CD14-positive monocyte (primary cell): ENCODE measurements at regions not wholly inside any gene's neighbourhood (a gene's known extent, or its start where the extent isn't known, plus 50 kb on each side); places are given as distances from the start of the nearest gene placed in this dataset.

Experiments
- DNase-seq, 3 donors: peaks; one replicate each; pipeline ENCODE4 v3.0.0-alpha.2; 2011 to 2022
- H2AFZ ChIP-seq: 2 replicates; pipeline ENCODE4 v1.6.0; 2012; ENCODE audit warnings: mild to moderate bottlenecking, low read depth, low read length, inconsistent platforms; ENCODE audit not compliant: insufficient read depth, poor library complexity, severe bottlenecking
- H3K27ac ChIP-seq, 2 donors: 1 replicate in 1 of 2; 2 replicates in 1 of 2; pipeline ENCODE4 v1.5.1; 2012 to 2013; ENCODE audit warnings: low read length in 2 of 2, control low read depth in 1 of 2, inconsistent platforms in 1 of 2, low read depth in 1 of 2, mild to moderate bottlenecking in 1 of 2
- H3K27me3 ChIP-seq, 2 donors: one replicate each; pipeline versions ENCODE4 v1.6.0 to v1.6.1; 2011 to 2013; ENCODE audit warnings: low read length in 2 of 2; ENCODE audit not compliant: control insufficient read depth in 2 of 2, insufficient read depth in 2 of 2
- H3K36me3 ChIP-seq, 2 donors: replicated peaks in 1 of 2; 1 replicate in 1 of 2; 2 replicates in 1 of 2; pipeline versions ENCODE4 v1.5.1 to v1.6.1; 2012 to 2013; ENCODE audit warnings: low read length in 2 of 2, control low read depth in 1 of 2, inconsistent platforms in 1 of 2, mild to moderate bottlenecking in 1 of 2; ENCODE audit not compliant: insufficient read depth in 2 of 2, control insufficient read depth in 1 of 2
- H3K4me1 ChIP-seq, 2 donors: 1 replicate in 1 of 2; 2 replicates in 1 of 2; pipeline versions ENCODE4 v1.5.1 to v1.6.1; 2012 to 2013; ENCODE audit warnings: low read length in 2 of 2, control low read depth in 1 of 2, inconsistent platforms in 1 of 2, mild to moderate bottlenecking in 1 of 2, moderate library complexity in 1 of 2; ENCODE audit not compliant: insufficient read depth in 2 of 2, control insufficient read depth in 1 of 2
- H3K4me2 ChIP-seq: replicated peaks from 2 replicates; pipeline ENCODE3; 2012; ENCODE audit warnings: low read length, moderate library complexity, mild to moderate bottlenecking; ENCODE audit not compliant: poor library complexity, severe bottlenecking; ENCODE audit errors: extremely low read depth
- H3K4me3 ChIP-seq, 3 experiments: fragments of 200-600 bp in 1 of 3; sonication (generic) in 1 of 3; replicated peaks in 1 of 3; 1 replicate in 2 of 3; 2 replicates in 1 of 3; pipeline ENCODE4 v1.5.1; 2011 to 2013; ENCODE audit warnings: low read length in 3 of 3, mild to moderate bottlenecking in 3 of 3, control low read depth in 2 of 3, low read depth in 2 of 3, inconsistent platforms in 1 of 3, moderate library complexity in 1 of 3
- H3K79me2 ChIP-seq: 2 replicates; pipeline ENCODE4 v1.6.0; 2012; ENCODE audit warnings: mild to moderate bottlenecking, control low read depth, inconsistent platforms, low read length, moderate library complexity; ENCODE audit not compliant: insufficient read depth
- H3K9ac ChIP-seq: 2 replicates; pipeline ENCODE4 v1.6.0; 2017; ENCODE audit warnings: low read length, mild to moderate bottlenecking; ENCODE audit not compliant: insufficient read depth, poor library complexity, severe bottlenecking
- H3K9me3 ChIP-seq, 2 donors: replicated peaks in 1 of 2; 1 replicate in 1 of 2; 2 replicates in 1 of 2; pipeline versions ENCODE4 v1.5.1 to v1.6.1; 2012 to 2013; ENCODE audit warnings: low read length in 2 of 2, control low read depth in 1 of 2; ENCODE audit not compliant: control insufficient read depth in 1 of 2, insufficient read depth in 1 of 2
- H4K20me1 ChIP-seq: 2 replicates; pipeline ENCODE4 v1.6.0; 2012; ENCODE audit warnings: mild to moderate bottlenecking, low read length, control low read depth, moderate library complexity; ENCODE audit not compliant: insufficient read depth
- H3K27ac Mint-ChIP-seq, 7 donors: one replicate each; pipeline ENCODE4 v1.8.0; 2020; ENCODE audit warnings: mild to moderate bottlenecking in 7 of 7, mixed read lengths in 7 of 7, moderate library complexity in 6 of 7, inconsistent platforms in 2 of 7
- H3K27me3 Mint-ChIP-seq, 3 donors: one replicate each; pipeline ENCODE4 v1.8.0; 2021 to 2022; ENCODE audit warnings: low read depth in 3 of 3, mild to moderate bottlenecking in 3 of 3, mixed read lengths in 3 of 3, moderate library complexity in 3 of 3, inconsistent platforms in 1 of 3
- H3K36me3 Mint-ChIP-seq, 2 donors: one replicate each; pipeline ENCODE4 v1.8.0; 2020; ENCODE audit warnings: mixed read lengths in 2 of 2, inconsistent platforms in 1 of 2, mild to moderate bottlenecking in 1 of 2
- H3K4me1 Mint-ChIP-seq: one replicate; pipeline ENCODE4 v1.8.0; 2020; ENCODE audit warnings: mild to moderate bottlenecking, mixed read lengths
- H3K4me3 Mint-ChIP-seq, 2 donors: one replicate each; pipeline ENCODE4 v1.8.0; 2020; ENCODE audit warnings: mild to moderate bottlenecking in 2 of 2, mixed read lengths in 2 of 2, moderate library complexity in 1 of 2
- H3K9me3 Mint-ChIP-seq, 7 donors: one replicate each; pipeline ENCODE4 v1.8.0; 2020 to 2022; ENCODE audit warnings: mixed read lengths in 7 of 7, mild to moderate bottlenecking in 6 of 7, moderate library complexity in 6 of 7, inconsistent platforms in 2 of 7
- WGBS: methylation state at CpG from one replicate; pipeline ENCODE4 v1.1.5; 2013; ENCODE audit warnings: missing lambda C conversion rate; ENCODE audit not compliant: insufficient coverage; 5-methylcytosine and 5-hydroxymethylcytosine counted together
- intact Hi-C, 2 donors: fragments of 100-400 bp; cut with micrococcal nuclease; formaldehyde crosslinking; loops; one replicate each; pipeline versions ENCODE4 v1.15.0 to v1.15.1; 2023
- TF ChIP-seq, protein P1 (sequence below): fragments of 200-600 bp; IDR thresholded peaks from one replicate; pipeline ENCODE4 v1.8.0; 2022; ENCODE audit warnings: antibody characterized with exemption, mild to moderate bottlenecking

DNA sequence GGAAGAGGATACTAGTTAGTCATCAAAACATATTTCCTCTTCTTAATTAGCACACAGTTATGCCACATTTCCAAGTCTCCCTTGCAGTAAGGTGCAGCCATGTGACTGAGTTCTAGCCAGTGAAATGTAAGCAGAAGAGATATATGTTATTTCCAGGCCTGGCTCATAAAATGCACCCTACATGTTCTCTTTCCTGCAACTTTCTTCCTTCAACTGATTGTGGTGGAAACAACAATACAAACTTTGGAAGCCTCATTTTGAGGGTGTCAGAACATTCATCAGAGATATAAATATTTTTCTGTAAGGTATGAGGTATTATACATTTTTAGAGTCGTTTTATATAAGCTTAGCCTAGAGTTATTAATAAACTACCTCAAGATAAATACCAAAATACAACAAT lies 110.9 kb upstream of the PDE7B start:
- Histone ChIP-seq H3K79me2 (no peaks in the 10 kb centered on the region), H2AFZ (no peak overlapping the region), H3K9ac (no peak overlapping the region), H3K36me3 (no peaks in the 10 kb centered on the region), H3K27ac (no peak overlapping the region), H4K20me1 (no peaks in the 10 kb centered on the region), H3K27me3 (no peaks in the 10 kb centered on the region), H3K9me3 (peaks cover 0 to 2% of the 10 kb centered on the region in 2 donors), H3K4me2 (no peak overlapping the region), H3K4me1 (no peaks in the 10 kb centered on the region), H3K4me3 (no peak overlapping the region)
- H3K9me3 Mint-ChIP-seq: peaks cover 0 to 7% (median 4%) of the 10 kb centered on the region in 7 donors
- TF ChIP-seq, protein P1, sequence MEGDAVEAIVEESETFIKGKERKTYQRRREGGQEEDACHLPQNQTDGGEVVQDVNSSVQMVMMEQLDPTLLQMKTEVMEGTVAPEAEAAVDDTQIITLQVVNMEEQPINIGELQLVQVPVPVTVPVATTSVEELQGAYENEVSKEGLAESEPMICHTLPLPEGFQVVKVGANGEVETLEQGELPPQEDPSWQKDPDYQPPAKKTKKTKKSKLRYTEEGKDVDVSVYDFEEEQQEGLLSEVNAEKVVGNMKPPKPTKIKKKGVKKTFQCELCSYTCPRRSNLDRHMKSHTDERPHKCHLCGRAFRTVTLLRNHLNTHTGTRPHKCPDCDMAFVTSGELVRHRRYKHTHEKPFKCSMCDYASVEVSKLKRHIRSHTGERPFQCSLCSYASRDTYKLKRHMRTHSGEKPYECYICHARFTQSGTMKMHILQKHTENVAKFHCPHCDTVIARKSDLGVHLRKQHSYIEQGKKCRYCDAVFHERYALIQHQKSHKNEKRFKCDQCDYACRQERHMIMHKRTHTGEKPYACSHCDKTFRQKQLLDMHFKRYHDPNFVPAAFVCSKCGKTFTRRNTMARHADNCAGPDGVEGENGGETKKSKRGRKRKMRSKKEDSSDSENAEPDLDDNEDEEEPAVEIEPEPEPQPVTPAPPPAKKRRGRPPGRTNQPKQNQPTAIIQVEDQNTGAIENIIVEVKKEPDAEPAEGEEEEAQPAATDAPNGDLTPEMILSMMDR: no peak
- no peaks in the 10 kb centered on the region for H3K36me3 Mint-ChIP-seq
- no peaks in the 10 kb centered on the region for H3K4me1 Mint-ChIP-seq
- WGBS: no CpG with 5 or more reads among the region's 1 CpG
- no peak overlapping the region for H3K4me3 Mint-ChIP-seq
- DNase-seq: no peak
- intact Hi-C loops: no loop called here
- no peak overlapping the region for H3K27ac Mint-ChIP-seq
- H3K27me3 Mint-ChIP-seq: no peaks in the 10 kb centered on the region

DNA sequence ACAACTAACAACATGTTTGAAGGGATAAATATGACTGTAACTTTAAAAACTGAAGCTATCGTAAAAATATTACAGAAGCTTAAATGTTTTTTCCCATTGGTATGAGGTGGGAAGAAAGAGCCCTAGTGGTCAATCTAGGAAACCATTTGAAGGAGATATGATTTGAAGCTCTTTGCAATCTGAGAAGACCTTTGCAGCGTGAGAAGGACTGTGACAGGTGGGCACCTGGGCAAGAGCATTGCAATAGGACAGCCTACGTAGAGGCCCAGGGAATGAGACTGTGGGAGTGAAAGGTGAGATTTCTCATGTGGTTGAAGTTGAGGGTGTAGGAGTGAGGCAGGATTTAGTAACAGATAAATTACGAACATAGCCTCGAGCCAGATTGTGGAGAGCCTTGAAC lies 108.0 kb upstream of the PDE7B start:
- H4K20me1 ChIP-seq: no peaks in the 10 kb centered on the region
- H3K4me3 ChIP-seq: no peak overlapping the region
- WGBS: 86% methylated on average over 2 of the region's 5 CpGs
- H3K36me3 Mint-ChIP-seq: no peaks in the 10 kb centered on the region
- DNase-seq: no peak
- H3K27ac Mint-ChIP-seq: no peak overlapping the region
- H3K9me3 Mint-ChIP-seq: peaks cover 0 to 3% (median 0%) of the 10 kb centered on the region in 7 donors
- H3K9ac ChIP-seq: no peak overlapping the region
- no peak overlapping the region for H2AFZ ChIP-seq
- H3K27me3 Mint-ChIP-seq: peaks cover 0 to 2% (median 0%) of the 10 kb centered on the region in 3 donors
- no peaks in the 10 kb centered on the region for H3K36me3 ChIP-seq
- H3K4me1 Mint-ChIP-seq: no peaks in the 10 kb centered on the region
- TF ChIP-seq, protein P1: no peak
- no peaks in the 10 kb centered on the region for H3K9me3 ChIP-seq
- intact Hi-C loops: no loop called here
- no peaks in the 10 kb centered on the region for H3K4me1 ChIP-seq
- no peaks in the 10 kb centered on the region for H3K27me3 ChIP-seq
- no peak overlapping the region for H3K4me3 Mint-ChIP-seq
- H3K27ac ChIP-seq: no peak overlapping the region
- no peaks in the 10 kb centered on the region for H3K79me2 ChIP-seq
- H3K4me2 ChIP-seq: no peak overlapping the region
